ENCODE measurements at regions not wholly inside any gene's neighbourhood (a gene's known extent, or its start where the extent isn't known, plus 50 kb on each side); places are given as distances from the start of the nearest gene placed in this dataset.

GRCh38 chr20:24384865-24385264 is 84.6 kb upstream of the SYNDIG1 start:
- no peak for TF ChIP-seq POLR2AphosphoS5 (IDR thresholded peaks at IDR 0.05)
- TF ChIP-seq, protein P1, sequence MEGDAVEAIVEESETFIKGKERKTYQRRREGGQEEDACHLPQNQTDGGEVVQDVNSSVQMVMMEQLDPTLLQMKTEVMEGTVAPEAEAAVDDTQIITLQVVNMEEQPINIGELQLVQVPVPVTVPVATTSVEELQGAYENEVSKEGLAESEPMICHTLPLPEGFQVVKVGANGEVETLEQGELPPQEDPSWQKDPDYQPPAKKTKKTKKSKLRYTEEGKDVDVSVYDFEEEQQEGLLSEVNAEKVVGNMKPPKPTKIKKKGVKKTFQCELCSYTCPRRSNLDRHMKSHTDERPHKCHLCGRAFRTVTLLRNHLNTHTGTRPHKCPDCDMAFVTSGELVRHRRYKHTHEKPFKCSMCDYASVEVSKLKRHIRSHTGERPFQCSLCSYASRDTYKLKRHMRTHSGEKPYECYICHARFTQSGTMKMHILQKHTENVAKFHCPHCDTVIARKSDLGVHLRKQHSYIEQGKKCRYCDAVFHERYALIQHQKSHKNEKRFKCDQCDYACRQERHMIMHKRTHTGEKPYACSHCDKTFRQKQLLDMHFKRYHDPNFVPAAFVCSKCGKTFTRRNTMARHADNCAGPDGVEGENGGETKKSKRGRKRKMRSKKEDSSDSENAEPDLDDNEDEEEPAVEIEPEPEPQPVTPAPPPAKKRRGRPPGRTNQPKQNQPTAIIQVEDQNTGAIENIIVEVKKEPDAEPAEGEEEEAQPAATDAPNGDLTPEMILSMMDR (IDR thresholded peaks at IDR 0.05), result no peak

Data from prostate gland (tissue), 2 donors.